Panc1 (cell line): ENCODE measurements at regions not wholly inside any gene's neighbourhood (a gene's known extent, or its start where the extent isn't known, plus 50 kb on each side); places are given as distances from the start of the nearest gene placed in this dataset.

ENCODE experiments used
- POLR2AphosphoS5 ChIP-seq: IDR thresholded peaks from 2 replicates; pipeline ENCODE4 v1.6.1; 2012; ENCODE audit warnings: mild to moderate bottlenecking, low read depth, low read length, moderate library complexity
- REST ChIP-seq, 2 experiments: IDR thresholded peaks; 2 replicates each; pipeline ENCODE4 v1.6.1; 2011 to 2012; ENCODE audit warnings: low read depth in 2 of 2, control low read depth in 1 of 2, low read length in 1 of 2, mild to moderate bottlenecking in 1 of 2, moderate library complexity in 1 of 2; ENCODE audit not compliant: insufficient read depth in 1 of 2
- TCF7L2 ChIP-seq: IDR thresholded peaks from 2 replicates; pipeline ENCODE4 v1.6.1; 2011; ENCODE audit warnings: mild to moderate bottlenecking, low read depth, low read length, inconsistent platforms
- TF ChIP-seq, protein P1 (sequence below): fragments of 450-650 bp; IDR thresholded peaks from 2 replicates; pipeline ENCODE4 v1.5.1; 2017; ENCODE audit warnings: mild to moderate bottlenecking

DNA sequence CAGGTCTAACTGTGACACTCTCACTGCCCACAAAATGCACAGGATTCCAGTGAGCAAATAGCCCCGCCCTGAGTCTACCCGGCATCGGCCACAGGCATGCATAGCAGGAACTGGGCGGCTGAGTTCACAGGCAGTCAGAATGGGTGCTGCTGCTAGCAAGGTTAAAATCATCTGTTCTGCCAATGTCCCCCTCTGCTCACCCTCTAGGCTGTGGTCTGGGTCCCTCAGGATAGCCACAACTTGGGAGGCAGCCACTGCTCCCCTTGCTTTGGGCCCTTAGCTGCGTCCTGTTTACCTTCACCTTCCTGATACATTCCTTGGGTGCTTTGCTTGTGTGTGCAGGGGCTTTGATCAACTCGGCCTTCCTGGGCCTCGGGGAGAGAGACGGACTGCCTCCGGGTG is 232.9 kb upstream of the RGMA start:
- TF ChIP-seq, protein P1, sequence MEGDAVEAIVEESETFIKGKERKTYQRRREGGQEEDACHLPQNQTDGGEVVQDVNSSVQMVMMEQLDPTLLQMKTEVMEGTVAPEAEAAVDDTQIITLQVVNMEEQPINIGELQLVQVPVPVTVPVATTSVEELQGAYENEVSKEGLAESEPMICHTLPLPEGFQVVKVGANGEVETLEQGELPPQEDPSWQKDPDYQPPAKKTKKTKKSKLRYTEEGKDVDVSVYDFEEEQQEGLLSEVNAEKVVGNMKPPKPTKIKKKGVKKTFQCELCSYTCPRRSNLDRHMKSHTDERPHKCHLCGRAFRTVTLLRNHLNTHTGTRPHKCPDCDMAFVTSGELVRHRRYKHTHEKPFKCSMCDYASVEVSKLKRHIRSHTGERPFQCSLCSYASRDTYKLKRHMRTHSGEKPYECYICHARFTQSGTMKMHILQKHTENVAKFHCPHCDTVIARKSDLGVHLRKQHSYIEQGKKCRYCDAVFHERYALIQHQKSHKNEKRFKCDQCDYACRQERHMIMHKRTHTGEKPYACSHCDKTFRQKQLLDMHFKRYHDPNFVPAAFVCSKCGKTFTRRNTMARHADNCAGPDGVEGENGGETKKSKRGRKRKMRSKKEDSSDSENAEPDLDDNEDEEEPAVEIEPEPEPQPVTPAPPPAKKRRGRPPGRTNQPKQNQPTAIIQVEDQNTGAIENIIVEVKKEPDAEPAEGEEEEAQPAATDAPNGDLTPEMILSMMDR: no peak
- TF ChIP-seq REST (IDR thresholded peaks at IDR 0.05; ENCODE audit: insufficient read depth in 1 of 2, low read depth in 2 of 2, low read length in 1 of 2) (no peak), POLR2AphosphoS5 (no peak), TCF7L2 (no peak)
